HL-60 (cell line): ENCODE measurements at regions not wholly inside any gene's neighbourhood (a gene's known extent, or its start where the extent isn't known, plus 50 kb on each side); places are given as distances from the start of the nearest gene placed in this dataset.

Experiments used
- POLR2AphosphoS5 ChIP-seq: IDR thresholded peaks from 2 replicates; pipeline ENCODE4 v1.6.1; 2012; ENCODE audit warnings: low read depth
- TF ChIP-seq, protein P1 (sequence below): IDR thresholded peaks from one replicate; pipeline ENCODE4 v1.5.1; 2011; ENCODE audit warnings: low read length, control low read depth, inconsistent platforms; ENCODE audit not compliant: insufficient read depth

DNA sequence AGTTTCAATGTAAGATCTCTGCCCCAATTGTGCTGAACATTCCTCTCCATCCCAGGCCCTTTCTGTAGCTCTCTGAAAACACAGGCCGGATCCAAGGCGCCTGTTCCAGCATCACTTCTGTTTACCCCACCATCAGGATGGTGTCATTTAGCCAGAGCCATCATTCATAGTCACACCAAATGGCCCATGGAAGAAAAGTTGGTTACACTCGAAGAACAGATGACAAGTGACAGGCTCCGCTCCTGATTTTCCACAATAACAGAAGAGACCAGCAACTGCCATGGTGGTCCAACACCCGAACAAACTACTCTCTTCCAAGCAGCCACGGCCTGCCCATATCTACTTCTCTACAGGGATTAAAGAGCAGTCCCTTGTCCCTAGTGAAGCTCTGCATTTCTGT lies 59.9 kb upstream of the PROX1 start:
- TF ChIP-seq POLR2AphosphoS5, result no peak
- TF ChIP-seq, protein P1, sequence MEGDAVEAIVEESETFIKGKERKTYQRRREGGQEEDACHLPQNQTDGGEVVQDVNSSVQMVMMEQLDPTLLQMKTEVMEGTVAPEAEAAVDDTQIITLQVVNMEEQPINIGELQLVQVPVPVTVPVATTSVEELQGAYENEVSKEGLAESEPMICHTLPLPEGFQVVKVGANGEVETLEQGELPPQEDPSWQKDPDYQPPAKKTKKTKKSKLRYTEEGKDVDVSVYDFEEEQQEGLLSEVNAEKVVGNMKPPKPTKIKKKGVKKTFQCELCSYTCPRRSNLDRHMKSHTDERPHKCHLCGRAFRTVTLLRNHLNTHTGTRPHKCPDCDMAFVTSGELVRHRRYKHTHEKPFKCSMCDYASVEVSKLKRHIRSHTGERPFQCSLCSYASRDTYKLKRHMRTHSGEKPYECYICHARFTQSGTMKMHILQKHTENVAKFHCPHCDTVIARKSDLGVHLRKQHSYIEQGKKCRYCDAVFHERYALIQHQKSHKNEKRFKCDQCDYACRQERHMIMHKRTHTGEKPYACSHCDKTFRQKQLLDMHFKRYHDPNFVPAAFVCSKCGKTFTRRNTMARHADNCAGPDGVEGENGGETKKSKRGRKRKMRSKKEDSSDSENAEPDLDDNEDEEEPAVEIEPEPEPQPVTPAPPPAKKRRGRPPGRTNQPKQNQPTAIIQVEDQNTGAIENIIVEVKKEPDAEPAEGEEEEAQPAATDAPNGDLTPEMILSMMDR, result no peak
